ENCODE measurements at regions not wholly inside any gene's neighbourhood (a gene's known extent, or its start where the extent isn't known, plus 50 kb on each side); places are given as distances from the start of the nearest gene placed in this dataset.

GRCh38 chr22:49640366-49641095 lies 187.1 kb downstream of the BRD1 start:
- H3K4me3 ChIP-seq (ENCODE audit: low read depth, low read length) = no peak overlapping the region
- no peaks in the 10 kb centered on the region for H3K27me3 ChIP-seq (ENCODE audit: control insufficient read depth, insufficient read depth, low read length)
- ChIA-PET CTCF (no interaction called here), POLR2A (no interaction called here)
- H3K36me3 ChIP-seq (ENCODE audit: control insufficient read depth, insufficient read depth, low read length) = no peaks in the 10 kb centered on the region
- TF ChIP-seq CTCF (IDR thresholded peaks at IDR 0.05; ENCODE audit: insufficient read depth, low read depth, low read length) = no peak
- DNase-seq (ENCODE audit: low read depth) = no peak

- no peaks in the 10 kb centered on the region for H3K36me3 ChIP-seq (ENCODE audit: control insufficient read depth, insufficient read depth, low read length)
- CTCF ChIA-PET = no interaction called here
- no peak for TF ChIP-seq CTCF (IDR thresholded peaks at IDR 0.05; ENCODE audit: insufficient read depth, low read depth, low read length)
- H3K27me3 ChIP-seq (ENCODE audit: control insufficient read depth, insufficient read depth, low read length) = no peaks in the 10 kb centered on the region
- POLR2A ChIA-PET = no interaction called here
- H3K4me3 ChIP-seq (ENCODE audit: low read depth, low read length) = no peak overlapping the region
- no peak for DNase-seq (ENCODE audit: low read depth)
Observed at GRCh38 chr22:49639956-49640355, 187.7 kb downstream of the BRD1 start.

- POLR2A ChIA-PET = no interaction called here
Observed at GRCh38 chr22:49638788-49639187, 188.9 kb downstream of the BRD1 start.

GRCh38 chr22:49638001-49638400 lies 189.7 kb downstream of the BRD1 start:
- CTCF ChIA-PET = no interaction called here

More at GRCh38 chr22:49638788-49639187, 188.9 kb downstream of the BRD1 start:
- H3K36me3 ChIP-seq (ENCODE audit: control insufficient read depth, insufficient read depth, low read length) = no peaks in the 10 kb centered on the region
- TF ChIP-seq CTCF (IDR thresholded peaks at IDR 0.05; ENCODE audit: insufficient read depth, low read depth, low read length) = no peak
- CTCF ChIA-PET = no interaction called here
- no peak for DNase-seq (ENCODE audit: low read depth)
- no peak overlapping the region for H3K4me3 ChIP-seq (ENCODE audit: low read depth, low read length)
- H3K27me3 ChIP-seq (ENCODE audit: control insufficient read depth, insufficient read depth, low read length) = no peaks in the 10 kb centered on the region

GRCh38 chr22:49637255-49637760 lies 190.4 kb downstream of the BRD1 start:
- Histone ChIP-seq H3K36me3 (ENCODE audit: control insufficient read depth, insufficient read depth, low read length) (no peaks in the 10 kb centered on the region), H3K4me3 (ENCODE audit: low read depth, low read length) (no peak overlapping the region), H3K27me3 (ENCODE audit: control insufficient read depth, insufficient read depth, low read length) (no peaks in the 10 kb centered on the region)
- DNase-seq (ENCODE audit: low read depth) = no peak
- ChIA-PET CTCF (no interaction called here), POLR2A (no interaction called here)
- no peak for TF ChIP-seq CTCF (IDR thresholded peaks at IDR 0.05; ENCODE audit: insufficient read depth, low read depth, low read length)

More at GRCh38 chr22:49638001-49638400, 189.7 kb downstream of the BRD1 start:
- Histone ChIP-seq H3K27me3 (ENCODE audit: control insufficient read depth, insufficient read depth, low read length) (no peaks in the 10 kb centered on the region), H3K36me3 (ENCODE audit: control insufficient read depth, insufficient read depth, low read length) (no peaks in the 10 kb centered on the region), H3K4me3 (ENCODE audit: low read depth, low read length) (no peak overlapping the region)
- POLR2A ChIA-PET = no interaction called here
- no peak for DNase-seq (ENCODE audit: low read depth)
- no peak for TF ChIP-seq CTCF (IDR thresholded peaks at IDR 0.05; ENCODE audit: insufficient read depth, low read depth, low read length)

All from BJ (cell line).